Cerebellar cortex (tissue), 1 donor: ENCODE measurements at regions not wholly inside any gene's neighbourhood (a gene's known extent, or its start where the extent isn't known, plus 50 kb on each side); places are given as distances from the start of the nearest gene placed in this dataset.
"Not testable (repeated sequence)": the region's sequence is repeated elsewhere in the genome, so short reads cannot be mapped to it uniquely, and the experiment has no call there.

ENCODE experiments used
- DNase-seq: peaks from one replicate; pipeline ENCODE4 v3.0.0-alpha.2; 2015; ENCODE audit warnings: low spot score

DNA sequence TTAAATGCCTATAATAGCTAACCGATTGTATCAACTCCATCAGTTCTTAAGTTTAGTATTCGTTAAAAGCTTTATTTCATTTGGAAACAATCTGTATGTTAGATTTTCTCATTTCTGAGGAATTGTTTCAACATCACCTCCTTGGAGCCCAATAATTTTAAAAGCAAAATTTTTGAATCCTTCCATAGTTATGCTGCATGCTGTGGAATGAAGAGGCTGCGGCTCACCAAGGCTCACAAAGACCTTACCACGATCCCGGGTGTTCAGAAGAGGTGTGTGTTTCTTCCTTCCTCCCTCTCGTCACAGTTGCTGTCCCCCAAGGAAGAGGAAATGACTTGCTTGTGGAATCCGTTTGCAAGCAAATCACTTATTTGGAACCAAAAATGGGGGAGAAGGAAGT, 143.8 kb downstream of the FGF1 start:
- DNase-seq = no peak

- no peak for DNase-seq
Measured at GRCh38 chr5:142540922-142541422, 144.9 kb downstream of the FGF1 start.

DNA sequence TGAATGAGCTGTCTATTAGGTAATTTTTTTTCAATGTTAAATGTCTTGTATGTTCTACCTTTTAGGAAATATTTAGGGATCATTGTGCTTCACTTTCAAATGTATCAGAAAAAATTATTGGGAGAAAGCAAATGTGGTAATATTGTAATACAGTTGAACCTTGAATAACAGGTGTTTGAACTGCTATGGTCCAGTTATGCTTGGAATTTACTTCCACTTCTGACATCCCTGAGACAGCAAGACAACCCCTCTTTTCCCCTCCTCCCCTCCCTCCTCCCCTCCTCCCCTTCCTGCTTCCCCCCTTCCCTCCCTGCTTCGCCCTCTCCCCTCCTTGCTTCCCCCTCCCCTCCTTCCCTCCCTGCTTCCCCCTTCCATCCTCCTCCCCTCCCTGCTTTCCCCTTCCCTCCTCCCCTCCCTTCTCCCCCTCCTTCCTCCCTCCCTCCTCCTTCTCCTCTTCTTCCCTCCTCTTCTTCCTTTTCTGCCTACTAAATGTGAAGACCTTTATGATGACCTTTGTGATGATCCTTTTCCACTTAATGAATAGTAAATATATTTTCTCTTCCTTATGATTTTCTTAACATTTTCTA, 146.6 kb downstream of the FGF1 start:
- DNase-seq = no peak

DNA sequence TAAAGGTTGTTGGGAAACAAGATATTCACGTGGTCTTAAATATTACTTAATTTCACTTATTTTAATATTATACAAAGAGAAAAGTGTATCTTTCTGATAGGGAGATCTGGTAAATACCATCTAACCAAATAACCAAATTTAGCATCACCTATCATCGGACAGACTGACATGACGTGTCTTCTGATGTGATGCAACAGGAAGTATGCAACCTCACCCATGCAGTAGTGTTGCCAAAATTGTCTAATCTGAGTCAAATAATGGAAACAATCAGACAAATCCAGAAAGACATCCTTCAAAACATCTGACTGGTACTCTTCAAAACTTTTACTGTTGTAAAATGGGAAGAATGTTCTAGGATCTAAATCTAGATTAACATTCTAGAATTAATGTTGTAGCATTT, 148.0 kb downstream of the FGF1 start:
- no peak for DNase-seq

- no peak for DNase-seq
Measured at GRCh38 chr5:142532781-142533176, 153.1 kb downstream of the FGF1 start.

GRCh38 chr5:142531977-142532780, 153.7 kb downstream of the FGF1 start:
- no peak for DNase-seq

DNA sequence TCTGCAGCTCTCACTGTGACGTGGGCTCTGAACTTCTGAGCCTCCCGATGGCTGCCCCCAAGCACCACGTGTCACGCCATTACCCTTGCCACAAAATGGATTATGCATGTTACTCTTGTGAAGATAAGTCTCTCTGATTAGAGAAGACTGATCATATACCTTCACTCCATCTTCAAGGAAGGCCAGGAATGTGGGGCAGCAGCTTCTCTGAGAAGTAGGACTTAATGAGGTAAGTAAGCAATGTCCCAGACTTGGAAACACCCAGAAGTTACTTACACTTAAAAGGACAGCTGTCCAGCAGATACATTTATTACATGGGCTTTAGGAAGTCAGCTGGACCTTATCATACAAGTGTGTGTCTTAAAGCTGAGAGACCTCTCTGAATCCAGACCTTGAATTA, 155.0 kb downstream of the FGF1 start:
- DNase-seq = no peak

GRCh38 chr5:142529626-142530278, 156.1 kb downstream of the FGF1 start:
- DNase-seq = no peak

DNA sequence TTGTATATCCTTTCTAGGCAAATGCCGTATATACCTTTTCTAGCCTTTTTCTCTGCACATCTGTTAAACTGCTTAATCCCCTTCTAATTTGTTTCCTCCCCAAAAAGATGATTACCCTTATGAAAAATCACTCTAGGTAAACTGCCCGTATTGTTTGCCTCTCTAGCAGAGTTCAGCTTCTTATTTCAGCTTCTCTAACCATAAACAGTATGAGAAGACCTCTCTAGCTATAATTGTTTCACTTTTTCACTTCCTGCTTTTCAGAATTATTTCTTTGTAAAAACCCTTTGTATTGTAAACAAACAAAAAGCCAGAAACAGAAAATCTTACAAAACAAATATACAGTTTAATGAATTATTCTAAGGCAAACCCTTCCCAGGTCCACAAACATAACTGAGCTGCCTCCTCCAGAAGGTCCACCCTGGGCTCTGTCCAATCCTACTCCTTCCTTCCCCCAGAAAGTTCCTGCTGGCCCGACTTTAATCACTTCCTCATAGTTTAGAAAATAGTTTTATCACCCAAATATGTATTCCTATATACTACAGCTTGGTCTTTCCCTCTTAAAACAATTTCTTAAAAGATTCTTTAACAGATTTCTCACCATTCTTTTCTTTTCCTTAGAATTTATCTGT, 158.1 kb downstream of the FGF1 start:
- no peak for DNase-seq

DNA sequence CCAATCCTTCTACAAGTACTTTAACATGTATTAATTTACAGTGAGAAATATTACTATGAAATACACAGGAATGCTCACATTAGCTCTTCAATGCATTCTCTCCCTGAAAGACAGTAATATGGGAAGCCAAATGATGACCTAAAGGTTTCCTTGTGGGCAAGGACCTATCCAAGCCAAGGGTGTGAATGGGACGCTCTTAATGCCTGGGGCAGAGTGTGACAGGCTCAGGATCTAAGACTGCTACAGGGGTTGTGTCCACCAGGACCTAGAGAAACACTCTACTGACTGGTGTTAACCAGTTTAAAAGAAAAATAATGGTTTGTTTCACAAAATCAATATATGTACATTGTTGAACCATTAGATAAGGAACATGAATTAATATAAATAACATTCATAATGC, 158.7 kb downstream of the FGF1 start:
- DNase-seq = no peak

GRCh38 chr5:142522983-142523382, 162.9 kb downstream of the FGF1 start:
- no peak for DNase-seq

- DNase-seq = no peak
Measured at GRCh38 chr5:142521706-142522105, 164.2 kb downstream of the FGF1 start.

GRCh38 chr5:142520885-142521284, 165.0 kb downstream of the FGF1 start:
- DNase-seq = no peak

GRCh38 chr5:142519913-142520312, 166.0 kb downstream of the FGF1 start:
- DNase-seq = not testable (repeated sequence)

DNA sequence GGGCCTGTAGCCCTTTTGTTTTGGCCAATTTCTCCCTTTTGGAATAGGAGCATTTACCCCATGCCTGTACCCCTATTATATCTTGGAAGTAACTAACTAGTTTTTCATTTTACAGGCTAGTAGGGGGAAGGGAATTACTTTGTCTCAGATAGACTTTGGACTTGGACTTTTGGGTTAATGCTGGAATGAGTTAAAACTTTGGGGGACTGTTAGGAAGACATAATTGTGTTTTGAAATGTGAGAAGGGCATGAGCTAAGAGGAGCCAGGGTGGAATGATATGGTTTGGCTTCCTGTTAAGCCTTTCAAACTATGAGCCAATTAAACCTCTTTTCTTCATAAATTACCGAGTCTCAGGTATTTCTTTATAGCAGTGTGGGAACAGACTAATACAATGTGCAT, 168.1 kb downstream of the FGF1 start:
- DNase-seq = no peak

DNA sequence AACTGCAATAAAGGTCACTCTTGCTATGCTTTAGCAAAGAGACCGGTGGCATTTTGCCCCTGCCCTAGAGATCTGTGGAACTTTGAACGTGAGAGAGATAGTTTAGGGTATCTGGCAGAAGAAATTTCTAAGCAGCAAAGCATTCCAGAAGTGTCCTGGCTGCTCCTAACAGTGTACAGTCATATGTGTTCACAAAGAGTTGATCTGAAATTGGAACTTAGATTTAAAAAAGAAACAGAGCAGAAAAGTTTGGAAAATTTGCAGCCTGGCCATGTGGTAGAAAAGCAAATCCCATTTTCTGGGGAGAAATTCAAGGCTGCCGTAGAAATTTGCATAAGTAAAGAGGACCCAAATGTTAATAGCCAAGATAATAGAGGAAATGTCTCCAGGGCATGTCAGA, 169.2 kb downstream of the FGF1 start:
- no peak for DNase-seq

DNA sequence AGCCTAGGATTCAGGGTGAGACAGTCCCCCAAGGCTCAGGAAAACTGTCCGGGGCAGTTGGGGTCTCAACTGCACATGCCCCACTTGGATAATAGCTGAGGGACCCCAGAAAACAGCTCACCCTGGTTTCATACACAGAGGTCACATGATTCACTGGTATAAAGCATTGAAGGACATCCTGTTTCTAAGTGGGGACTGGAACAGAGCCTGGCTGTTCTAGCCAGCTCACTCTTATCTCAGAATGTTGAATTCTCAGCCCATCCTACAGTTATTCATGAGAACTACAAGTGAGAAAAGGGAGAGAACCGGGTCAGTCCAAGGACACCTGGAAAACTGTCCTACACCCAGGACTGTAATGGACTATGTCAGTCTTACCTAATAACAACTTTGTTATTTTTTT, 170.9 kb downstream of the FGF1 start:
- no peak for DNase-seq

- DNase-seq = no peak
Measured at GRCh38 chr5:142514196-142514595, 171.7 kb downstream of the FGF1 start.

- DNase-seq = no peak
Measured at GRCh38 chr5:142512043-142513042, 173.5 kb downstream of the FGF1 start.

- no peak for DNase-seq
Measured at GRCh38 chr5:142511358-142511757, 174.5 kb downstream of the FGF1 start.

DNA sequence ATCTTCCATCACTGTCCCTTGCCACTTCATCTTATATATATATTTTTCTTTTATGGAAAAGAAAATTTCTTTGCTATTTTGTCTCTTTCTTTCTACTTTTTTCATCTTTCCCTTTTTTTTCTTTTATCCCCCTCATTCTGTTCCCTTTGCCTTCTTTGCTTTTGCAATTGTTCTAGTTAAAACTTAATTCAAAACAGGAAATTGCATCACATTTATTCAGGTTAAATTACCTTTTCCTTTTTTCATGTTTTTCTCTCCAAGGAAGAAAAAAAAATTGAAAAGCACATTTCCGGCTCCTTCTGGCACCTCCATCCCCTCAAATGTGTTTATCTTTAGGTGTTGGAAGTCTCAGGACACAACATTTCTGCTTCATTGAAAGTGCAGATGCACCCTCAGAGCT, 176.9 kb downstream of the FGF1 start:
- no peak for DNase-seq
